ENCODE measurements at regions not wholly inside any gene's neighbourhood (a gene's known extent, or its start where the extent isn't known, plus 50 kb on each side); places are given as distances from the start of the nearest gene placed in this dataset.
"Not testable (repeated sequence)": the region's sequence is repeated elsewhere in the genome, so short reads cannot be mapped to it uniquely, and the experiment has no call there.

GRCh38 chr2:87507378-87508348 lies 240.2 kb upstream of the PLGLB2 start:
- ATAC-seq: peak; percentile 19
- Mint-ChIP-seq H3K4me1 (ENCODE audit: low read depth) (peaks cover 13% of the 10 kb centered on the region), H3K27ac (peak overlapping the region; percentile 94)
- DNase-seq; H3K4me3 Mint-ChIP-seq; H3K36me3 Mint-ChIP-seq (ENCODE audit: low read depth); CTCF ChIA-PET; POLR2A ChIA-PET; H3K27me3 Mint-ChIP-seq; H3K9me3 Mint-ChIP-seq; intact Hi-C loops (cut with micrococcal nuclease): not testable (repeated sequence)

GRCh38 chr2:87511195-87511778 lies 236.6 kb upstream of the PLGLB2 start:
- H3K4me1 Mint-ChIP-seq (ENCODE audit: low read depth): peaks cover 18% of the 10 kb centered on the region
- CTCF ChIA-PET; H3K36me3 Mint-ChIP-seq (ENCODE audit: low read depth); DNase-seq; intact Hi-C loops (cut with micrococcal nuclease); H3K27me3 Mint-ChIP-seq; H3K9me3 Mint-ChIP-seq; POLR2A ChIA-PET; H3K4me3 Mint-ChIP-seq: not testable (repeated sequence)
- ATAC-seq: peak; percentile 42
- peak overlapping the region; percentile 86 for H3K27ac Mint-ChIP-seq

GRCh38 chr2:87512864-87513530 lies 234.9 kb upstream of the PLGLB2 start:
- H3K4me3 Mint-ChIP-seq; CTCF ChIA-PET; H3K36me3 Mint-ChIP-seq (ENCODE audit: low read depth); DNase-seq; H3K27me3 Mint-ChIP-seq; ATAC-seq; POLR2A ChIA-PET; H3K9me3 Mint-ChIP-seq; intact Hi-C loops (cut with micrococcal nuclease): not testable (repeated sequence)
- Mint-ChIP-seq H3K27ac (peak overlapping the region; percentile 86), H3K4me1 (ENCODE audit: low read depth) (peaks cover 23% of the 10 kb centered on the region)

DNA sequence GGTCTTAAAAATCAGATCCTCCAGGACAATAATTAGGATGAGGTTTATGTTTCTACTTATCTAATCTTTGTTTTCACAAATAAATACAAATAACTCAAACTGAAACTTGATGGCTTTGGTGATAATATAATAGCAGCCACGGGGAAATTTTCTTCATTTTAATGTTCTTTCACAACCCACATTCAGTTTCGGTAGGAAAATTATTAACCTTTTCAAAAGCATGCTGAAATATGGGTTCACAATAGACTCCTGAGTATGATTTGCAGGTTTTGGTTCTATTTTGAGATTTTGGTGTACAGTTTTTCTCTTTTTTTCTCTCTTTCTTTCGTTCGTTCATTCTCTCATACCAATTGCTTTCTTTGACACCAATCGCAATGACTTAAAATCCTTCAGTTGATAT lies 233.9 kb upstream of the PLGLB2 start:
- POLR2A ChIA-PET; intact Hi-C loops (cut with micrococcal nuclease); H3K4me3 Mint-ChIP-seq; CTCF ChIA-PET; H3K27ac Mint-ChIP-seq; H3K9me3 Mint-ChIP-seq; H3K27me3 Mint-ChIP-seq; DNase-seq; ATAC-seq: not testable (repeated sequence)
- H3K36me3 Mint-ChIP-seq (ENCODE audit: low read depth): peaks cover 12% of the 10 kb centered on the region
- H3K4me1 Mint-ChIP-seq (ENCODE audit: low read depth): peaks cover 20% of the 10 kb centered on the region

DNA sequence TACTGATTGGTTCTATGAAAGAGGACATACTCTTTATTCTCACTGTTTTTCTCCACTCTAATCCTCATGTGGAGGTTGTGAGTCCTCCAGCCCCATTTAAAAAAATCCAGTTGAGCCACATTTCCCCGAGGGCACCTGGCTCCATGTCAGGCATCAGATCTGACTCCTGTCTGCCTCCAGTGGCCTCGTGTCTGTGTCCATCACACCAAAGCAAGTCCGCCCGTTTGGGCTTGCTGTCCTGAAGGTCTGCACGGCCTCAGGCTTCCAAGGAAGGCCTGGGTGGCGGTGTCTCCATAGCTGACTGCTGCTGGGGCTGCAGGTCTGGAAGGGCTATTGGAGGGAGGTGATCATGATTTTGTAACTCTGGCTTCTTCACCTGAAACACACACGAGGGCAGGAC lies 233.4 kb upstream of the PLGLB2 start:
- Mint-ChIP-seq H3K4me1 (ENCODE audit: low read depth) (peaks cover 21% of the 10 kb centered on the region), H3K36me3 (ENCODE audit: low read depth) (peaks cover 12% of the 10 kb centered on the region)
- CTCF ChIA-PET; H3K27ac Mint-ChIP-seq; intact Hi-C loops (cut with micrococcal nuclease); DNase-seq; H3K9me3 Mint-ChIP-seq; H3K4me3 Mint-ChIP-seq; H3K27me3 Mint-ChIP-seq; POLR2A ChIA-PET; ATAC-seq: not testable (repeated sequence)

DNA sequence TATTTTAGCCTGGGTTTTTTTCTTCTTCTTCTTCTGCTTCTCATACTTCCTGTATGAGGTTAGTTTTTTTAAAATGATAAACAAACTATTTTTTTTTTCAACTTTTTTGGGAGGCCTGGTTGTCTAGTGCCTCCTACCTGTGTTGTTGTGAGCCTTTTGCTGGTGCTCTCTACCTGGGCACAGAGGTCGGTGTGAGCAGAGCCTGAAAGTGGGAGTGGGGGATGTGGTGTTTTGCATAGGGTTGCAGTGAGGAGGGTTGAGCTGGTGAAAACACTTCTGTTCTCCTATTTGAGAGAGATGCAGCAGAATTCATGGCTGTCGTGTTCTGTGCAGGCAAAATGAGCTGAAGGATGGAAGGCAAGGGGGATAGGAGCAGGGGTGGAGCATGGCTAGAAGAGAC lies 232.7 kb upstream of the PLGLB2 start:
- peak overlapping the region; percentile 91 for H3K27ac Mint-ChIP-seq
- H3K27me3 Mint-ChIP-seq; ATAC-seq; H3K4me3 Mint-ChIP-seq; POLR2A ChIA-PET; CTCF ChIA-PET; H3K9me3 Mint-ChIP-seq; DNase-seq; intact Hi-C loops (cut with micrococcal nuclease): not testable (repeated sequence)
- peaks cover 23% of the 10 kb centered on the region for H3K4me1 Mint-ChIP-seq (ENCODE audit: low read depth)
- peaks cover 12% of the 10 kb centered on the region for H3K36me3 Mint-ChIP-seq (ENCODE audit: low read depth)

DNA sequence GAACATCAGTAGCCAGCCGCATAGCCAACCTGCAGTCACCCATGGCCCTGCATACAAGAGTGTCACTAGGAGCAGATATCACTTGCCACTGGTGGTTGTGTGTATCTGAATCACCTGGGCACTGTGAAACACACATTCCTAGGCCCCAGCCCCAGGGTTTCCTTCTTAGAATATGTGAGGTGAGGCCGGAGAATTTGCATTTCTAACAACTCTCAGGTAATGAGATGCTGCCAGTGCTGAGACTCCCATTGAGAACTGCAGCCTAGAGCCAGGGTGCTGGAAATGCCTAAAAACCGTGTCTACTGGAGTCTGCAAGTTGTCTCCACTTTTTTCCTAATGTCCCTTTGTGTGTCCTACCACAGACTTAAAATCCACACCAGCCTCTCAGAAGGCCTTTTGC lies 232.0 kb upstream of the PLGLB2 start:
- H3K9me3 Mint-ChIP-seq; intact Hi-C loops (cut with micrococcal nuclease); H3K27me3 Mint-ChIP-seq; POLR2A ChIA-PET; DNase-seq; CTCF ChIA-PET; H3K27ac Mint-ChIP-seq; H3K4me3 Mint-ChIP-seq: not testable (repeated sequence)
- Mint-ChIP-seq H3K36me3 (ENCODE audit: low read depth) (peaks cover 12% of the 10 kb centered on the region), H3K4me1 (ENCODE audit: low read depth) (peaks cover 22% of the 10 kb centered on the region)
- peak; percentile 16 for ATAC-seq

- intact Hi-C loops (cut with micrococcal nuclease); H3K27me3 Mint-ChIP-seq; ATAC-seq; H3K9me3 Mint-ChIP-seq; H3K4me3 Mint-ChIP-seq; CTCF ChIA-PET; POLR2A ChIA-PET; DNase-seq: not testable (repeated sequence)
- Mint-ChIP-seq H3K36me3 (ENCODE audit: low read depth) (peaks cover 16% of the 10 kb centered on the region), H3K27ac (peak overlapping the region; percentile 90), H3K4me1 (ENCODE audit: low read depth) (peaks cover 27% of the 10 kb centered on the region)
These were observed 231.4 kb upstream of the PLGLB2 start for GRCh38 chr2:87516369-87516967.

DNA sequence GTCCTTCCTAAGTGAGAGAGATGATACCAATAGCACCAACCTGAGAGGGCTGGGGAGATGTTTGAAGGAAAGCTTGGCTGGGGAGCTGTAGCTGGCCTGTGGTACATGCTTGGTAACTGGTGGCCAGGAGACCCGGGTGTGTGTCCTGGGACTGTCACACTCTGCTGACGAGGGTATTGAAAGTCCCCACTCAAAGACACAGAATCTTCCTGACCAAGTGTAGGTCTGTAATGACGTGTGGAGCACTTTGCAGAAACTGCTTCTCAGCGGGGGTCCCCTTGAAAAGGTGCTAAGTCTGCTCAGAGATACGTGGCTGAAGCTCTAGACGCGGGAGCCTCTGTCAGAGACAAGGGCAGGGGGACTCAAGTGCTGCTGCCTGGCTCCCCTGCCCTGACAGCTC lies 230.4 kb upstream of the PLGLB2 start:
- not testable (repeated sequence) for H3K27me3 Mint-ChIP-seq, H3K9me3 Mint-ChIP-seq
- peak; percentile 58 for ATAC-seq

GRCh38 chr2:87518066-87518465 lies 229.8 kb upstream of the PLGLB2 start:
- intact Hi-C loops (cut with micrococcal nuclease); DNase-seq; POLR2A ChIA-PET; H3K9me3 Mint-ChIP-seq; H3K27me3 Mint-ChIP-seq; CTCF ChIA-PET; ATAC-seq; H3K4me3 Mint-ChIP-seq: not testable (repeated sequence)
- peaks cover 25% of the 10 kb centered on the region for H3K36me3 Mint-ChIP-seq (ENCODE audit: low read depth)
- H3K27ac Mint-ChIP-seq: peak overlapping the region; percentile 86
- peaks cover 36% of the 10 kb centered on the region for H3K4me1 Mint-ChIP-seq (ENCODE audit: low read depth)

More for the DNA sequence above, 230.4 kb upstream of the PLGLB2 start:
- Mint-ChIP-seq H3K36me3 (ENCODE audit: low read depth) (peaks cover 23% of the 10 kb centered on the region), H3K27ac (peak overlapping the region; percentile 90), H3K4me1 (ENCODE audit: low read depth) (peaks cover 34% of the 10 kb centered on the region)
- intact Hi-C loops (cut with micrococcal nuclease); POLR2A ChIA-PET; CTCF ChIA-PET; H3K4me3 Mint-ChIP-seq: not testable (repeated sequence)
- peak; percentile 59 for DNase-seq

- intact Hi-C loops (cut with micrococcal nuclease); H3K4me3 Mint-ChIP-seq: not testable (repeated sequence)
- H3K4me1 Mint-ChIP-seq (ENCODE audit: low read depth): peaks cover 40% of the 10 kb centered on the region
These were observed 229.3 kb upstream of the PLGLB2 start for GRCh38 chr2:87518547-87518946.

More at GRCh38 chr2:87518547-87518946, 229.3 kb upstream of the PLGLB2 start:
- H3K27me3 Mint-ChIP-seq, ATAC-seq, CTCF ChIA-PET, H3K9me3 Mint-ChIP-seq, DNase-seq, POLR2A ChIA-PET: not testable (repeated sequence)
- Mint-ChIP-seq H3K27ac (peak overlapping the region; percentile 86), H3K36me3 (ENCODE audit: low read depth) (peaks cover 28% of the 10 kb centered on the region)
